ENCODE measurements at regions not wholly inside any gene's neighbourhood (a gene's known extent, or its start where the extent isn't known, plus 50 kb on each side); places are given as distances from the start of the nearest gene placed in this dataset.

DNA sequence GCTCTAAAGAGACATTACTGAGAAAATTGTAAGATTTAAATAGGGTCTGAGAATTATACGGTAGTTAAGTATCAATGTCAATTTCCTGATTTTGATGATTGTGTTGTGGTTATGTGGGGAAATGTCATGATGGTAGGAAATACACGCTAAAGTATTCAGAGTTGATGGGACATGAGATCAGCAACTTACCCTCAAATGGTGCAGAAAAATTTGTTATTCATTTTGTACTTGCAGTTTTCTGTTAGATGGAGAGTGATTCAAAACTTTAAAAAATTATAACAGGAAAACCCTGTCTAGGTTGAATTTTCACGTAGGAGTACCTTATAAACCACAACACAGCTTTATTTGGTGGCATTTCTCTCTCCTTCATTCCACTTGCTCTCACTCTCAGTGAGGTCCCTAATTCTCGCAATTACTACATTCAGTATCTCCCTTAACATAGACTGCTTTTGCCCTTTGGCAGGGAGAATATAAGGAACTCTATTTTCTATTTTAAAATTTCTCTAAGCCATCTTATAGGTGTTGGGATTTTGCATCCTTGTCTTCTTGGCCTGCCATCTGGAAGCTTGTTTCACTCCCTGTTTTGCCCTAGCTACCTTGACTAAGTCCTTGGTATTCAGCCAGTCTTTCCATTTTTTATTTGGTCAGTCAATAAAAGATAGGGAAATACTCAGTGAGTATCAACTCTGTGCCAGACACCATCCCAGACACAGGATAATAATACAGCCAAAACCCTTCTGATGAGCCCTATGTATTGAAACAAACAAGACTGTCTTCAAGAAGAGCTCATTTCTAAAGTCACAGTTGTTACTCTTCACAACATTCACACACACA is 550.6 kb upstream of the ACVR2A start:
- Histone ChIP-seq H3K9me3 (ENCODE audit: control insufficient read depth, insufficient read depth, low read depth, low read length) (no peaks in the 10 kb centered on the region), H3K4me1 (ENCODE audit: control insufficient read depth, insufficient read depth, low read length) (no peaks in the 10 kb centered on the region), H3K36me3 (ENCODE audit: control insufficient read depth in 2 of 2, insufficient read depth in 1 of 2, low read length in 2 of 2) (no peaks in the 10 kb centered on the region), H3K27ac (ENCODE audit: extremely low read depth, low read depth, low read length) (no peak overlapping the region), H3K4me3 (ENCODE audit: low read depth, low read length) (no peak overlapping the region)
- CTCF ChIA-PET = interaction anchor here (0.5 to 1.4 kb wide), 2 partner anchors 159 to 211 kb away, joined by 3 to 4 read pairs; no protein-coding TSS in a partner anchor
- POLR2A ChIA-PET = no interaction called here
- TF ChIP-seq ZBTB20 (tag by site-specific recombination; IDR thresholded peaks at IDR 0.05) (no peak), ZNF114 (tag by site-specific recombination; IDR thresholded peaks at IDR 0.05) (no peak), ZNF747 (tag by site-specific recombination; IDR thresholded peaks at IDR 0.05) (no peak), ZNF16 (tag by site-specific recombination; IDR thresholded peaks at IDR 0.05; ENCODE audit: low read depth) (no peak)

DNA sequence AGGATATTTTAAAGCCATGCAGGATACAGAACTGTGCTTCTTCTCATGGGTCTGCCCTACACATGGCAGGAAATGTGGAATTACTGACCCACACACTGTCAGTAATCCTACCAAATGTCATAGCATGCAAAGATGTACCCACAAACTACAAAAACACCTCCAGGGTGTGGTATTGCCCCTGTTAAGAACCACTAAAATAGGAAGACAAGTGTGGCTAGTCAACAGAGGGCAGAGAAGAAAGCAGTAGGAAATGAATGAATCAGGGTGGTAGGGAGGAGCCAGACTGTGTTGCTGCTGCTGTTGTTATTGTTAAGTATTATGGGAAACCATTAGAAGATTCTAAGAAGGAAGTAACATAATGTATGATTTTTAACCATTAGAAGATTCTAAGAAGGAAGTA is 556.7 kb upstream of the ACVR2A start:
- ChIA-PET POLR2A (no interaction called here), CTCF (no interaction called here)
- Histone ChIP-seq H3K9me3 (ENCODE audit: control insufficient read depth, insufficient read depth, low read depth, low read length) (no peaks in the 10 kb centered on the region), H3K4me1 (ENCODE audit: control insufficient read depth, insufficient read depth, low read length) (no peaks in the 10 kb centered on the region), H3K4me3 (ENCODE audit: low read depth, low read length) (no peak overlapping the region), H3K36me3 (ENCODE audit: control insufficient read depth in 2 of 2, insufficient read depth in 1 of 2, low read length in 2 of 2) (no peaks in the 10 kb centered on the region), H3K27ac (ENCODE audit: extremely low read depth, low read depth, low read length) (no peak overlapping the region)
- TF ChIP-seq ZNF660 (tag by site-specific recombination; IDR thresholded peaks at IDR 0.05) (no peak), ZBTB8A (tag by site-specific recombination; IDR thresholded peaks at IDR 0.05) (no peak)

- Histone ChIP-seq H3K9me3 (ENCODE audit: control insufficient read depth, insufficient read depth, low read depth, low read length) (no peaks in the 10 kb centered on the region), H3K27ac (ENCODE audit: extremely low read depth, low read depth, low read length) (no peak overlapping the region), H3K4me3 (ENCODE audit: low read depth, low read length) (no peak overlapping the region), H3K36me3 (ENCODE audit: control insufficient read depth in 2 of 2, insufficient read depth in 1 of 2, low read length in 2 of 2) (no peaks in the 10 kb centered on the region), H3K4me1 (ENCODE audit: control insufficient read depth, insufficient read depth, low read length) (no peaks in the 10 kb centered on the region; the same call in 1 of the 2 replicates)
- no peak for TF ChIP-seq ZNF670 (tag by site-specific recombination; IDR thresholded peaks at IDR 0.05; ENCODE audit: low read depth)
- TF ChIP-seq ZNF610 (tag by site-specific recombination; IDR thresholded peaks at IDR 0.05; ENCODE audit: borderline replicate concordance) = no peak
- TF ChIP-seq ZBTB17 (tag by site-specific recombination; IDR thresholded peaks at IDR 0.05) = no peak
- TF ChIP-seq WT1 (tag by site-specific recombination; IDR thresholded peaks at IDR 0.05) = no peak
- no peak for TF ChIP-seq ZNF341 (tag by site-specific recombination; IDR thresholded peaks at IDR 0.05; ENCODE audit: low read depth)
- no peak for TF ChIP-seq FEZF1 (tag by site-specific recombination; IDR thresholded peaks at IDR 0.05)
- TF ChIP-seq ZBTB7A (tag by site-specific recombination; IDR thresholded peaks at IDR 0.05; ENCODE audit: low read depth) = no peak
- no peak for TF ChIP-seq PRDM1 (tag by site-specific recombination; IDR thresholded peaks at IDR 0.05)
- TF ChIP-seq ZNF266 (tag by site-specific recombination; IDR thresholded peaks at IDR 0.05; ENCODE audit: low read depth) = no peak
- no peak for TF ChIP-seq ZNF302 (tag by site-specific recombination; IDR thresholded peaks at IDR 0.05; ENCODE audit: low read depth)
- no peak for TF ChIP-seq ZNF350 (tag by site-specific recombination; IDR thresholded peaks at IDR 0.05)
- ChIA-PET POLR2A (no interaction called here), CTCF (interaction anchor here (0.8 kb wide), 1 partner anchor 16 kb away, joined by 4 read pairs; no protein-coding TSS in a partner anchor)
These were observed 568.9 kb upstream of the ACVR2A start for GRCh38 chr2:147275943-147276342.

GRCh38 chr2:147273628-147274027 is 571.2 kb upstream of the ACVR2A start:
- Histone ChIP-seq H3K36me3 (ENCODE audit: control insufficient read depth in 2 of 2, insufficient read depth in 1 of 2, low read length in 2 of 2) (no peaks in the 10 kb centered on the region), H3K27ac (ENCODE audit: extremely low read depth, low read depth, low read length) (no peak overlapping the region), H3K4me1 (ENCODE audit: control insufficient read depth, insufficient read depth, low read length) (no peaks in the 10 kb centered on the region; the same call in 1 of the 2 replicates), H3K9me3 (ENCODE audit: control insufficient read depth, insufficient read depth, low read depth, low read length) (no peaks in the 10 kb centered on the region), H3K4me3 (ENCODE audit: low read depth, low read length) (no peak overlapping the region)
- no peak for TF ChIP-seq ZNF280D (tag by site-specific recombination; IDR thresholded peaks at IDR 0.05)
- TF ChIP-seq ZNF48 (tag by site-specific recombination; IDR thresholded peaks at IDR 0.05) = no peak
- TF ChIP-seq ZNF121 (tag by site-specific recombination; IDR thresholded peaks at IDR 0.05) = no peak
- no peak for TF ChIP-seq SCRT2 (tag by site-specific recombination; IDR thresholded peaks at IDR 0.05)
- TF ChIP-seq ZNF747 (tag by site-specific recombination; IDR thresholded peaks at IDR 0.05) = no peak
- no peak for TF ChIP-seq MYNN (tag by site-specific recombination; IDR thresholded peaks at IDR 0.05; ENCODE audit: borderline replicate concordance)
- no peak for TF ChIP-seq ZNF777 (tag by site-specific recombination; IDR thresholded peaks at IDR 0.05; ENCODE audit: borderline replicate concordance)
- POLR2A ChIA-PET = no interaction called here
- CTCF ChIA-PET = interaction anchor here (0.7 kb wide), 1 partner anchor 573 kb away, joined by 3 read pairs; no protein-coding TSS in a partner anchor

All from HEK293 (cell line).